ENCODE measurements at regions not wholly inside any gene's neighbourhood (a gene's known extent, or its start where the extent isn't known, plus 50 kb on each side); places are given as distances from the start of the nearest gene placed in this dataset.

DNA sequence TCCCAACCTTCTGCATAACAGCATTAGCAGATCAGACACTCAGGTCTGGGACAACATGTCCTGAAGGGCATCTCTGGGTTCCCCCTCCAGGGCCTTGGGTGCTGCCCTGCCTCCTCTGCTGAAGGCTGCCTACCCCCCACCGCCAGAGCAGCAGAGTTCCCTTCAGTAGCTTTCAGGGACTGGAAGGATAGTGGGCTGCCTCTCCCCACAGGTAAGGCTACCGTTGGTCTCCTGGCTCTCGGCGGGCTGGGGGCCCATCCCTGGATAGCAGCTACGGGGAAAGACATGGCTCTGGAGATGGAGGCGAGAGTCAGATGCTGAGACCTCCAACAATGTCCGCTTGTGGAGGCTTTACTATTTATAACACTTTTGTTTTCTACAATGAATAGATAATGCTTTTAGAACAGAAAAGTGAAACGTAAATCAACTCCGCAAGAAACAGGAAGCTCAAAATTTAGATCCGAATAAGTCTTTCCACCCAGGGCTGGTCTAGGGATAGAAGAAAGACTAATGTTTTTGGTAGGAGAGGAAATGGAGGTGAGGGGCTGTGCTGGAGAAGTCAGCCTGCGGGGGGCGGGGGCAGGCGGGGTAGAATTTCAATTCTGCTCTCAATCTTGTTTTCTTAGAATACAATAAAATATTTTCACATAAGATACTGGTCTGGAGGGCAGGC is 58.4 kb downstream of the ARL4C start:
- DNase-seq, result no peak

DNA sequence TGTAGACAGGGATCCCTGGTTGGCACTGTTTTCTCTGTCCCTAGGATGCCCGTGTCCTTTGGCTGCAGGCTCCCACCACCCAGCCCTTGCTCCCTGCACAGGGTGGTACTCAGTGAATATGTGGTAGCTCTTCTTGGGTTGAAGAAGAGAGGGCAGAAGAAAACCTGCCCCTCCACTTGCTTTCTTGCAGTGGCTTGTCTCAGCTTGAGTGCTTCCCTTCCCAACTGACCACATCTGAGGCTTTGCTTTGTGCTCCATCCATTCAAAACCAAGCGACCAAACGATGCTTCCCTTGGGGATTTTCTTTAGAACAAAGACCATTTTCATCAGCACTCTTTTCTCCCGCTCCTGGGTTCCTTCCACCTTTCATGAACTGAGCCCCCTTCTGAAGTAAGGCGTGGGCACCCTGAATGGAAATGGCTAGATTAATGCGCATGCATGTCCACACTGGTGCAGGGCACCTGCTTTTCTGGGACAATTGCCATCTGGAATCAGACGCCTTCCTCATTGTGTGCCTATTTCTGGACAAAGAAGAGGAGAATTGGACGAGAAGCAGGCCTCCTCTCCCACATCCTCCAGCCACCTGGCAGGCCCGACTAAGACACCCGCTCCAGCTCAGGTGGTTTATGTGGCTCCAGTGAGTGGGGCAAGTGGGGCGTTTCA is 59.1 kb downstream of the ARL4C start:
- no peak for DNase-seq

DNA sequence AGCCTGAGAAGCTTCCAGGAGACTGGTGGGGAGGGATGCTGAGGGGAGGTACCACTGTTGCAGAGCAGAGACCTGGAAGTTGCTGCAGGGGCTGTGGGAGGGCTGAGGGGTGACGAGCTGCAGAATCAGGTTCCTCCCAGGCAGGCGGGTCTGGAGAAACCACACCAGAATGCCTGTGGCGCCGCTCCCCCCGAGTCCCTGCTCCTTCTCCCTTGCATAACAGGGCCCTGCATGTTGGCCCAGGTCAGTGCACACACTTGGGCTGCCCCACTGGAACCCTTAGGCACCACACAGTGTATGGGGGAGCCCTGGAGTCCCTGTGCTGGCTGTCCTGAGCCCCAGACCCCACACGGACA is 60.4 kb downstream of the ARL4C start:
- DNase-seq, result no peak

DNA sequence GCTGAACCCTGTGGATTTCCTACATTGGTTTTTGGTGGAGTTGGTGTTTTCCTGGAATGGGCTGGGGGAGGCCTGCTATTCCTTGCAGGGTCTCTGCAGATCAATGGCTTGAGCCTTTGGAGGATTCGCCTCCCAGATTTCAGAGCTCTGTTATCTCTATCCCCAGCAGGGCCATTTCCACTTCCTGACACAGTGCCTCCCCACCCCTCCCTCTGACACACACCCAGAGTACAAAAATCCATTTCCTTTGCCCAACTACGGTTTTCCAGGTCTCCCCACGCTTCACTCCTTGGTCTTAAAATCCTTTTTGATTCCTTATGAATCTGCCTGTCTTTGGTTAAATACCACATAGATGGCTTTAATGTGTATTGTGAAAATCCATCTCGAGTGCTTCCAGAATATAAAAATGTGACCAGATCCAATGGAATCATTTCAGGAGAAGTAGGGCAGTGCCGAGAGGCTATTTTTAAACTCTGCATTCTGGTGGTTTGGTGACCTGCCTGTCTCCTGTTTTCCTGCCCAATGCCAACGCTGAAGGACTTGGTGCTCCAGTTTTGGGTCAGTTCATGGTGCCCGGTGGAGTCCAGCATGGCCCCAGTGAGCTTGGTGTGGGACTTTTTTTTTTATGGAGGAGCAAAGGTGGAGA is 60.9 kb downstream of the ARL4C start:
- DNase-seq, result no peak

DNA sequence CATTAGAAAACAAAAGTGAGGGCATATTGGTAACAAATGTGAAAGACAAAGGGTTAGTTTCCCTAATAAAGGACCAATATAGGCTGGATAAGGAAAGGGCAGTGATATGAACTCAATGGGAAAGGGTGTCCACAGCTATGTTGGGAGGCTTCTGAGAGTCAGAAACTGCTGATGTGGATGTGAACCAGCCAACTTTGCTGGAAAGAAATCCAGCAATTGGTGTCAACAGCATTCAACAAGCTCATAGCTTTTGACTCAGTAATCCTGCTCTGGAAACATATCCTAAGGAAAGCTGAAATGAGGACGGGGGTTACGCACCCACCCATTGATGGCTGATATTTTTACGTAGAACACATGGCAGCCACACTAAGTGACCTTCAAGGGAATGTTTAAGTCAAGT is 63.7 kb downstream of the ARL4C start:
- DNase-seq, result no peak

DNA sequence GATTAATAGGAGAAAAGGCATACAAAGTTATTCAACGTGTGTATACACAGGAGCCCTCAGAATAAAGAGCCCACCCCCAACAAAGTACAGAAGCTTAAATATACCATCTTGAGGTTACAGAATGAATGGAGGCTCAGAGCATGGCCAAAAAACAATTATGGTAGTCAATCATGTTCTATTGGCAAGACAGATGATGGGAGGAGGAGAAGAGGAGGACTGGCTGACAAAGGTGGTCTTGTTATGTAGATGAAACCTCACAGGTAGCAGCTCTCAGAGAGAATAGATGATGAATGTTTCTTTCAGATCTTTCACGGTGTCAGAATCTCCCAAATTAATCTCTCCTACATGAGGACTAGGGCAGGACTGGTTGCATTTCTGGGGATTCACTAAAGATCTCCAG is 66.0 kb downstream of the ARL4C start:
- no peak for DNase-seq

DNA sequence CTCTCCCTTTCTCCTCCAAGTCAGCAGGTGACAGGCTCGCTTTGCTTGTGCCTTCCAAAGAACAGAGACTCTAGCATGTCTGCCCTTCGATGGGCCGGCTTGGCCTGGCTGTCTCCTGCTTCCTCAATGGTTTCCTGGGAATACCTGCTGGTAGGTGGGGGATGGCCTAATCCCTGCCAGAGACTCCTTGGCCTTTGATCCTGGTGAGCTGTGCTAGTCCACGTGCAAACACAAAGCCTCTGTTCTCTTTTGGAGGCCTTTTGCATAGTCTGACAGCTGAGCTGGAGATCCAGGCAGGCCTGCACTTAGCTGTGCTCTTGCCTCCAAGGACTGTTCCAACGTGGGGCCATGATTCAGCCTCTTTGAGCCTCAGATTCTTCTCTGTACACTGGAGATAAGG is 67.6 kb downstream of the ARL4C start:
- no peak for DNase-seq

DNA sequence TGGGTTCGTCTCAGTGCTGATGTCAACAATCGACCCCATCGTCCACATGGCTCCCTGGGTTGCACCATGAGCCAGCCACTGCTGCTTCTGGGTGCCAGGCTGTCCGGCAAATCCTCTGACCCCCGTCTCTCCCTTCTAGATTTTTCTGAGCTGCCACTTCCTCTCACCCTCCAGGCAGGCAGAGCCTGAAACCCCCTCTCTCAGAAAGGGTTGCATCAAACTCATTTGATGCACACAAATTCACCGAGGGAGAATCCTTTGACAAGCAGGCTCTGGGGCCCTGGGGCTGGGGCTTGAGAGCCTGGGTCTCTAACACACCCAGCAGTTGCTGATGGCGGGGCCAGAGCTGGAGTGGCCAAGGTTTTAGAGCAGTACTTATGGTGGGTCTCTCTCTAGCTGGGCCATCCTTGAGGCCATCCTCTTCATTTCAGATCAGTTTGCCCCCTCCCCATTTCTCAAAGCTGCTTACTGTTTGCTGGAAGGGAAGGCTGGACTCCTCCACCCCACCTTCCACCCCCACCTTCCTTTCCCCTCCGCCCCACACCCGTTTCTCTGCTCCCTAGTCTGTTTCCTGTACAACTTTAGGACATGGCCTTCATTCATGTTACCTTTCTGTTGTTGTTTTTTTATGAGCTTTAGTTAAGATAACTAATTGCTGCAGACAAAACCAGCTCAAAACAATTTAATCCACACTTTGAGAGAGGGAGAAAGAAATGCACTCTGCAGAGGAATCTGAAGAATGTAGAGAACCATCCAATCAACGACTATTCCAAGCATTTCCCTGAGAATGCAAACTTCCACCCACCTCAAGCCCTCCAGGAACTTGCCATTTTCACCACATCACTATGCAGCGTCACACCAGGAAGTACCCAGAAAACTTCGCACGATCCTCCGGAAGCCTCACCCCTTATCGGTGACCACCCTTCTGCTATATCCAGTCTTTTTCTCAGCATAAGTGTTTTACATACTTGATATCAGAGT is 69.5 kb downstream of the ARL4C start:
- DNase-seq, result peak; percentile 92

DNA sequence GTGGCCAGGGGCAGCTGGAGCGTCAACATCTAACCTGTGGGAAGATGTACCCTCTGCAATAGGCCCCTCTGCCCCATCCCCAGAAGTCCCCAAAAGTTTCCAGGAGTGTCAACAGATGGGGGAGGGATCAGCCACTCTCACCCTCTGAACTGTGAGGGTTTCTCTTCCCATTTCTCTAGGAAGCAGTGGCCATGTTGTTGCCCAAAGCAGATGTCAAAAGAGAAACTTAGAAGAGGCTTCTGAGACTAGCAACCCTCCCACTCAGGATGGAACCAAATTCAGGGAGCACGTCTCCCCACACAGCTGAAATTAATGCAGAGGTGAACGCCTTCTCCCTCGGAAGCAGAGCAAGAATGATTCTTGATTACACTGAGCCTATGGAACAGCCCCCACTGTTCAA is 70.3 kb downstream of the ARL4C start:
- no peak for DNase-seq

DNA sequence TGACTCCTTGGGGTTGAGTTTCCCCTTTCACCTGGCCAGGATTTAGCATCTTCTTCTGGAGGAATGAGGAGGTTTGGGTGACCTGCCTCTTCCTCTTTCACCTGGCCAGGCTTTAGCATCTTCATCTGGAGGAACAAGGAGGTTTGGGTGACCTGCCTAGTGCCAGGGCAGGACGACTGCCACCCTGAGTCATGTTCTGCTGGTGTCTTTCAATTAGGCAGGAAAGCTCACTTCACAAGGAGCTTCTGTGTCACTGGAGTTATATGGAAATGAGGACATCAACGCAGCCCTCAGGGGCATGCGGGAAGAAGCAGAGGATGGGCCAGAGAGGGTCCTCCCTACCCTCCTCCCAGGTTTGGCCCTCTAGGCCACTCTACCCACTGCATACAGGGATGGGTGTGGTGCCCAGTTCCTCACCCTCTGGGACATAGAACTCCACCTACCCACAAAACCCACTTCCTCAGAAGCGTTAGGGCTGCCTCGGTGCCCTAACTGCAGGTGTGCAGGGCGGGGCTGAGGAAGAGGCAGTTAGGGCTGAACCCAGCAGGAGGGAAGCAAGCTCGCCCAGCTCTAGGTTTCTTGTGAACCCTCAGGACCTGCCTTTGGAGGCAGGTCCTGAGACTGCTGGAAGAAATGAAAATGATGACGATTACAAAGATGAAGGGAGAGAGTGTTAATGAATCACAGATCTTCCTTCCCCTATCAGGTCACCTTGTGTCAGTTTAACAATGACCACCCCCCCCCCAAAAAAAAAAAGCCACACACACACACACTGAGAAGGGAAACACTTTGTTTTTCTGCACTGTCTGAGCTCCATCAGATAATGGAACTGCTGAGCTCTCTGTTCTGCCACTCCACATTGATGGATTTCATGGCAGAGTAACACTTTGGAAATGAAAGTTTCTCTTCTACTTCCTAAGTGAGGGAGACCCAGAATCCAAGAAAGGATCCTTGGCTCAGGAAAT is 71.0 kb downstream of the ARL4C start:
- no peak for DNase-seq

DNA sequence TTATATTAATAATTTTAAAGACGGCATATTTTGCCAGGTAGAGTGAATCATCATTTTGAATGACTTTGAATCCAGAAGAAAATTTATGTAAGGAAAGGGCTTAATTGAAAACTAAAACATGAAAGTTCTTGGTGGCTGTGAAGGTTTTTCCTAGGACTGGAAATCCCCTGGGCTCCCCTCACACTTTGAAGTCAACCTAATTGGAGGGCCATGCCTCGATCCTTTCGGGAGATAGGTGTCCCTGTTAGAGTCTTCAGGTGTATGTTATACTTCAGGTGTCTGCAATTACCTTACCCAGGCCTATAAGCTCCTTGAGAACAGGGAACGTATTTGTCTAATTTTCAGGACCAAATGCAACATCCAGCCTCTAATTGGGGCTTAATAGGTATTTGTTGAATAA is 73.0 kb downstream of the ARL4C start:
- DNase-seq, result no peak

DNA sequence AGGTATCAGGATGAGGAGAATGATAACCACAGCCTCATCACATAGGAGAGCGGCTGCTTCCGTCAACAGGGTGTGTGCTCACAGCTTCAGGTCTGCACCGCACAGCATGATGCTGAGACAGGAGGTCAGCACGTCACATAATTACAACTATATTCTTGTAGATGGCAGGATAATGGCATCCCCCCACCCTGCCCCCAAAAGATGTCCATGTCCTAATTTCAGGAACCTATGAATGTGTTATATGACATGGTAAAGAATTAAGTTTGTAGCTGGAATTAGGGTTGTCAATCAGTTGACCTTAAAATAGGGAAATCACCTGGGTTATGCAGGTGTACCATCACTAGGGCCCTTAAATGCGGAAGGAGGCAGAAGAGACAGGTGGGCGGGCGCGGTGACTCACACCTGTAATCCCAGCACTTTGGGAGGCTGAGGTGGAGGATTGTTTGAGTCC is 73.9 kb downstream of the ARL4C start:
- no peak for DNase-seq

DNA sequence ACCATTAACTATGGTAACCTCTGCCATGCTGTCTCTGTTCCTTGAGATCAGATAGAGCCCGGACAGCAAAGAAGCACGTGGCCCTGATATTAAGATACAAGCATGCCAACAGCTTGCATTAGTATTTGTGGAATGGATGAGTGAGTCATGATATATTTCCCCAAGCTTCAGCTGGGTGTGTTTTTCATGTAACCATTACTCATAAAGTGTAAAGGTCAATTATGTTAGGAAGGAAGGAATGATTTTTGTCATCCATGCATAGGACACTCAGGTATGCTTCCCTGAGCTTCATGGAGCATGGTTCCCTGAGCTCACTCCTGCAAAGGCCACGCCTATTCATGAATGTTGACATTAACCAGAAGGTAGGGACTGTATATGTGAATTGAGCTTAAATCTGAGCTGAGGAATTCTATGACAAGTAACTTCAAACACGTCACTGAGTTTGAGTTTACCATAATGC is 74.6 kb downstream of the ARL4C start:
- DNase-seq, result peak; percentile 93

DNA sequence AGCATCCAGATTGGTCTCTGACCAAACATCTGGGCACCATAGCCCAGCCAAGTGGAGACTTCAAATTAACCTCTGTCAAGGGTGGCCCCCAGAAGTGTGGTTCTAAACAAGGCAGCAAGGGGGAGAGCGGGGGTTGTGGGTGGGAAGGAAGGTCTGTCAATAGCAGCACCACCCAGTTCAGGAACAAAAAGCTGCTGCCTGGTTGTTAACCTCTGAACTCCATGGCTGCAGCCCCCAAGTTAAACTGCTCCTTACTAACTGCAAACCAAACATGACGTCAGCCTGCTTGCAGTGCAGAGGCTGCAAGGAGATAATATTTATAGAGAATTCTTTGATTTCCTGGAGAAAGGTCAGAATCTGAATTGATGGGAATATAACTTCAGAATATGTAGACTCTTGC is 76.5 kb downstream of the ARL4C start:
- no peak for DNase-seq

DNA sequence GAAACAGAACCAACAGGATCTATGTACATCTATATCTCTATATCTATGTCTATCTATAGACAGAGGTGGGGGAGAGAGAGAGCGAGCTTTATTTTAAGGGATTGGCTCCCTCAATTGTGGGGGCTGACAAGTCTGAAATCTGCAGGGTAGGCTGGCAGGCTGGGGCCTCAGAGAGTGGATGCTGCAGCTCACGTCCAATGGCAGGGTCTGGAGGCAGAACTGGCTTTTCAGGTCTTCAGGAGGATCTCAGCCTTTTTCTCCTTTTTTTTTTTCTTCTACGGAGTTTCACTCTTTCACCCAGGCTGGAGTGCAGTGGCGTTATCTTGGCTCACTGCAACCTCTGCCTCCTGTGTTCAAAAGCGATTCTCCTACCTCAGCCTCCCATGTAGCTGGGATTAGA is 77.2 kb downstream of the ARL4C start:
- DNase-seq, result no peak

DNA sequence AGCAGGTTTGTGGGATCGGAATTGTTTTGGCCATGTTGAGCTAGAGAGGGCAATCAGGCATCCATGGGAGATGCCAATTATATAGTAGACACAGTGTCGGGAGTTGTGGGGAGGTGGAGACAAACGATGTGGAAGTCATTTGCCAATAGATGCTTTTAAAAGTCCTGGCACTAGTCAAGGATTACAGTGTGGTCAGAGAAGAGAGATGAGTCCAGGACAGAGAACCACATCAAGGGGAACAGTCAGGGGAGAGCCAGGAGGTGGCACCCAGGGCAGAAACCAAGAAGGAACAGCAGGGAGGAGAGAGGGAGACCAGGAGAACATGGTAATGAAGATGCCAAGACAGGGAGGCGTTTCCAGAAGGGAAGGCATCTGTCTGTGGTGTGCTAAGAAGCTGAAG is 81.2 kb downstream of the ARL4C start:
- DNase-seq, result no peak

DNA sequence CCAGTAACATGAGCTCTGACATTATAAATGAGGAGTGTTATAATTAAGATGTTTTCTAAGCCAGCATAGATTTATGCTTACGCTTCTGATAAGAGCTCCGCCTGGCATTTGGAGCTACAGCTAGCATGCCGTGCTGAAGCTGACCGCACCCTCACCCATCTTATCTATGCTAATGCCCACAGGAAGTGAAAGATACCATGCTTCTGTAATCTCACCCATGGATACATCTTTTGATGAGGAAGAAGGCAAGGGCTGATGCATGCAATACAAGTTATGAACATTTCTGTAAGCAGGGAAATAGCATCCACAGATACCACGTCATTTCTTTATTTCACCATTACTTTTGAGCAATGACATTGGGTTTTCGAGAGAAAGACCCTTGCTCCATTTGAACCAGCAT is 82.3 kb downstream of the ARL4C start:
- DNase-seq, result no peak

DNA sequence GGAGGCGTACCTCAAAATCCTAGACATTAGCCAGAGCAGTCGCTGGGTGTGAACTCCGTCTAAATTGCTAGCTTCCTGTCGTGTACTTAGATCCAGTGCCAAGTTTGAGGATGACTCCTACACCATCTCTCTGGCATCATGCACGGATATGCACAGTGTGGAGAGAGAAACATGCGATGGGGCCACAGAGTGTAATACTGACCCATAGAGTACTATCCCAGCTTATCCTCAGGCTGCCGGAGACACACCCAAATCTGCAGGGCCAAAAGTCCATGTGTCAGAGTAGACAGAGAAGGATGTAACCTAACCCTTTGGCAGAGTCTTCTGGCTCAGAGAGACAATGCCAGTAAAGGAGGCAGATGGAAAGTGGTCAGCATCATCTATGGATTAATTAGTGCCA is 84.2 kb downstream of the ARL4C start:
- no peak for DNase-seq

DNA sequence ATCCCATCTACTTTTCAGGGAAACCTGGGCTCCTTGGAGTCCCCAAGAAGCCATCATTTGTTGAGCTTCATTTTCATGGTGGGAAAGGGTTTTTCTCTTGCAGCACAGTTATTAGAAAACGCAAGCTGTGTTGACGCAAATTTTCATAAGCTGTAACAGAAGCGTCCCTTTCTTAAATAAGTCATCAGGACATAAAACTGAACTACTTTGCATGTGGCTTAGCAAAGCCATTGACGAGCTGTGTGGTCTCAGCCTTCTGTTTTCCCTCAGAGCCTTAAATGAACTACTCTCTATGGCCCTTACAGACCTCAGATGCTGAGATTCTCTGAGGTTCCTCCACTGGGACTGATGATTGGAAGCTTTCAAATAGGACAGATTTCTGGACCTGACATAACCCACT is 85.1 kb downstream of the ARL4C start:
- no peak for DNase-seq

DNA sequence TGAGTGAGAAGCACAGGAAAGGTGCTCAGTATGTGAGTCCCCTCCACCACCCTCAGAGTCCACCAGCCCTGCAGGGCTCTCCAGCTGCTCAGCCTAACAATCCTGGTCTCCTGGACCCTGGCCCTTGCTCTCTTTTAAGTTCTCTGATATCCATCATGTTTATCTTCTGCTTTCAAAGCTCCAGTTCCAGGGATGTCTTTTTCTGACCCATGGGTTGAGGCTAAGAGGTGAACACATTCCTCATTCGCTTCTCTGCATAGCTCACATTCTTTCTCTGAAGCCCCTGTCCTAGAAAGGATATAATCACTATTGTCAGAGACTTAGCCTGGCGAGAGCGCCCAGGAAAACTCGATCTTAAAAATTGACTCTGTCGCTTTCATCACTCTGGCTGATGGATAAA is 86.4 kb downstream of the ARL4C start:
- no peak for DNase-seq

DNA sequence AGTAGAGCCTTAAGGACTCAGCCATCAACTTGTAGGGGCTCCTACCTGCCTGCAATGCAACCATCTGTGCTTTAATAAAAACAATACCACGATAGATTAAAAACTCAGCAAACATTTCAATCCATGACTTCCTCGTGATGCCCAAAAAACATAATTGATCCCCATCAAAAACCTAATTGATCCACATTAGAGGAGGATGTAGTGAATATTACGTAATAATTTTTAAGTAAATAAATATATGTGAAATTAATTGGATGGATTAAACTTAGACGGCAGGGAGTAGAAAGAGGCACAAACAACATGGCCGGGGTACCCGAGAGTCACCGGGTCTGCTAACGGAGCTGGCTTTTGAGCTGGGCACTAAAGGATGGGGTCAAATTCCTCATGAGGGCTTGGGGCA is 87.3 kb downstream of the ARL4C start:
- DNase-seq, result no peak

DNA sequence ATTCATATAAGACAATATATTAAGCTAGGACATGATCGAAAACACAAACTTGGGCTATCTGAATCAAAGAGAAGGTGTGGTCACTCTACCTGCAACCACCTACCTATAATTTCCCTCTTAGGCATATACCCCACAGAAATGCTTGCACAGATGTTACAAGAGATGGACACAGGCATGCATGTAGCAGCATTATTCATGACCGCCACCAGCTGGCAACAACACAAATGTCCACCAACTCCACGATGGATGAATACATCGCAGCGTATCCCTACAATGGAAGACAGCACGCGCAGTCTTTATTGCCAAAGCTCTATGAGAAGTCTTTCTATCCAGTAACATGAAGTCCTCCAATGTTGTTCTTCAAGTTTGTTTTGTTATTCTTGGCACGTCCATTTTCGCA is 90.8 kb downstream of the ARL4C start:
- no peak for DNase-seq
